Endodermal cell (in vitro differentiated cells): ENCODE measurements at regions not wholly inside any gene's neighbourhood (a gene's known extent, or its start where the extent isn't known, plus 50 kb on each side); places are given as distances from the start of the nearest gene placed in this dataset.
A peak's percentile ranks its signal among the peaks of the same experiment; 100 is the strongest.

Source experiments
- DNase-seq: peaks from one replicate; pipeline ENCODE4 v3.0.0-alpha.2; 2017
- H3K27ac ChIP-seq: 2 replicates; pipeline ENCODE4 v1.5.1; 2013; ENCODE audit warnings: mild to moderate bottlenecking, low read depth, low read length, moderate library complexity
- H3K27me3 ChIP-seq: 2 replicates; pipeline ENCODE4 v1.6.1; 2013; ENCODE audit warnings: mild to moderate bottlenecking, low read length, moderate library complexity; ENCODE audit not compliant: insufficient read depth, control insufficient read depth, poor library complexity, severe bottlenecking
- H3K36me3 ChIP-seq: 2 replicates; pipeline ENCODE4 v1.7.0; 2013; ENCODE audit warnings: mild to moderate bottlenecking, low read length, moderate library complexity; ENCODE audit not compliant: control insufficient read depth, insufficient read depth
- H3K4me1 ChIP-seq: one replicate; pipeline ENCODE4 v1.7.0; 2013; ENCODE audit warnings: low read length; ENCODE audit not compliant: control insufficient read depth, insufficient read depth
- H3K4me3 ChIP-seq: 2 replicates; pipeline ENCODE4 v1.5.1; 2013; ENCODE audit warnings: mild to moderate bottlenecking, low read length, moderate library complexity
- H3K9ac ChIP-seq: 2 replicates; pipeline ENCODE4 v1.6.1; 2013; ENCODE audit warnings: mild to moderate bottlenecking, low read length, moderate library complexity; ENCODE audit not compliant: poor library complexity, severe bottlenecking; ENCODE audit errors: extremely low read depth
- H3K9me3 ChIP-seq: 2 replicates; pipeline ENCODE4 v1.6.1; 2013; ENCODE audit warnings: mild to moderate bottlenecking, low read length, moderate library complexity; ENCODE audit not compliant: control insufficient read depth
- H3K27ac Mint-ChIP-seq: 2 replicates; pipeline ENCODE4 v1.8.0; 2020; ENCODE audit warnings: mixed read lengths
- H3K27me3 Mint-ChIP-seq: 2 replicates; pipeline ENCODE4 v1.8.0; 2021; ENCODE audit warnings: mild to moderate bottlenecking, mixed read lengths; ENCODE audit not compliant: insufficient read depth
- H3K36me3 Mint-ChIP-seq: 2 replicates; pipeline ENCODE4 v1.8.0; 2020; ENCODE audit warnings: low read depth, mixed read lengths
- H3K4me1 Mint-ChIP-seq: 2 replicates; pipeline ENCODE4 v1.8.0; 2020; ENCODE audit warnings: mixed read lengths
- H3K4me3 Mint-ChIP-seq: 2 replicates; pipeline ENCODE4 v1.8.0; 2020; ENCODE audit warnings: mild to moderate bottlenecking, moderate library complexity, mixed read lengths
- H3K9me3 Mint-ChIP-seq: 2 replicates; pipeline ENCODE4 v1.8.0; 2020; ENCODE audit warnings: mild to moderate bottlenecking, mixed read lengths
- WGBS, 2 experiments: methylation state at CpG; one replicate each; pipeline versions ENCODE4 v1.1.5 to v1.1.7; 2013; ENCODE audit warnings: missing lambda C conversion rate in 2 of 2, mixed read lengths in 1 of 2; ENCODE audit not compliant: insufficient coverage in 1 of 2, insufficient read length in 1 of 2; 5-methylcytosine and 5-hydroxymethylcytosine counted together
- TF ChIP-seq, protein P1 (sequence below): fragments of 200-600 bp; sonication (generic); conservative IDR thresholded peaks from 2 replicates; pipeline ENCODE4 v1.5.0; 2021; ENCODE audit warnings: antibody characterized with exemption, mild to moderate bottlenecking

DNA sequence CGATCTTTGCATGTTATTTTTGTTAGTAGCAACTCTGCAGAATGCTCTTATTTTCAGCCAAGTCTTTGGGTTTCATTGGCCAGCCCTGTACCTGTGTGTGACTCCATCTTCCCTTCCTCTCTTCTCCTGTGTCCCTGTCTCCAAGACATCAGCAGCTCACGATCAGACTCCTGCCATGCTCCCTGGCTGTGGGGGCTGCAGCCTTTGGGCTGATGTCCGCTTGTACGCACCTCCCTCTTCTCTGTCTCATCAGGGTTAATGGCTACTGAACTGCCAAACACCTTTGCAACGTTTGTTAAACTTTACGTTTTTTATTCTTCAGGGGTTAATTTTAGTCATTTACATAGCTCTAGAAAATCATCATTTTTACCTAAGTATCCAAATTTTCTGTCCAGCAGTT is 103.5 kb upstream of the RET start:
- H3K27ac ChIP-seq: no peak overlapping the region
- no peaks in the 10 kb centered on the region for H3K9me3 ChIP-seq
- H3K27me3 Mint-ChIP-seq: no peaks in the 10 kb centered on the region
- no peak for DNase-seq
- H3K9me3 Mint-ChIP-seq: no peaks in the 10 kb centered on the region
- no peak overlapping the region for H3K27ac Mint-ChIP-seq
- H3K36me3 Mint-ChIP-seq: no peaks in the 10 kb centered on the region
- peaks cover 5% of the 10 kb centered on the region for H3K4me1 Mint-ChIP-seq
- 89 to 93% methylated on average over 4 to 6 of the region's 6 CpGs for WGBS, 2 experiments
- no peaks in the 10 kb centered on the region for H3K36me3 ChIP-seq
- TF ChIP-seq, protein P1, sequence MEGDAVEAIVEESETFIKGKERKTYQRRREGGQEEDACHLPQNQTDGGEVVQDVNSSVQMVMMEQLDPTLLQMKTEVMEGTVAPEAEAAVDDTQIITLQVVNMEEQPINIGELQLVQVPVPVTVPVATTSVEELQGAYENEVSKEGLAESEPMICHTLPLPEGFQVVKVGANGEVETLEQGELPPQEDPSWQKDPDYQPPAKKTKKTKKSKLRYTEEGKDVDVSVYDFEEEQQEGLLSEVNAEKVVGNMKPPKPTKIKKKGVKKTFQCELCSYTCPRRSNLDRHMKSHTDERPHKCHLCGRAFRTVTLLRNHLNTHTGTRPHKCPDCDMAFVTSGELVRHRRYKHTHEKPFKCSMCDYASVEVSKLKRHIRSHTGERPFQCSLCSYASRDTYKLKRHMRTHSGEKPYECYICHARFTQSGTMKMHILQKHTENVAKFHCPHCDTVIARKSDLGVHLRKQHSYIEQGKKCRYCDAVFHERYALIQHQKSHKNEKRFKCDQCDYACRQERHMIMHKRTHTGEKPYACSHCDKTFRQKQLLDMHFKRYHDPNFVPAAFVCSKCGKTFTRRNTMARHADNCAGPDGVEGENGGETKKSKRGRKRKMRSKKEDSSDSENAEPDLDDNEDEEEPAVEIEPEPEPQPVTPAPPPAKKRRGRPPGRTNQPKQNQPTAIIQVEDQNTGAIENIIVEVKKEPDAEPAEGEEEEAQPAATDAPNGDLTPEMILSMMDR: no peak
- no peak overlapping the region for H3K4me3 ChIP-seq
- H3K4me3 Mint-ChIP-seq: no peak overlapping the region
- no peaks in the 10 kb centered on the region for H3K27me3 ChIP-seq
- H3K9ac ChIP-seq: no peak overlapping the region
- H3K4me1 ChIP-seq: no peaks in the 10 kb centered on the region

DNA sequence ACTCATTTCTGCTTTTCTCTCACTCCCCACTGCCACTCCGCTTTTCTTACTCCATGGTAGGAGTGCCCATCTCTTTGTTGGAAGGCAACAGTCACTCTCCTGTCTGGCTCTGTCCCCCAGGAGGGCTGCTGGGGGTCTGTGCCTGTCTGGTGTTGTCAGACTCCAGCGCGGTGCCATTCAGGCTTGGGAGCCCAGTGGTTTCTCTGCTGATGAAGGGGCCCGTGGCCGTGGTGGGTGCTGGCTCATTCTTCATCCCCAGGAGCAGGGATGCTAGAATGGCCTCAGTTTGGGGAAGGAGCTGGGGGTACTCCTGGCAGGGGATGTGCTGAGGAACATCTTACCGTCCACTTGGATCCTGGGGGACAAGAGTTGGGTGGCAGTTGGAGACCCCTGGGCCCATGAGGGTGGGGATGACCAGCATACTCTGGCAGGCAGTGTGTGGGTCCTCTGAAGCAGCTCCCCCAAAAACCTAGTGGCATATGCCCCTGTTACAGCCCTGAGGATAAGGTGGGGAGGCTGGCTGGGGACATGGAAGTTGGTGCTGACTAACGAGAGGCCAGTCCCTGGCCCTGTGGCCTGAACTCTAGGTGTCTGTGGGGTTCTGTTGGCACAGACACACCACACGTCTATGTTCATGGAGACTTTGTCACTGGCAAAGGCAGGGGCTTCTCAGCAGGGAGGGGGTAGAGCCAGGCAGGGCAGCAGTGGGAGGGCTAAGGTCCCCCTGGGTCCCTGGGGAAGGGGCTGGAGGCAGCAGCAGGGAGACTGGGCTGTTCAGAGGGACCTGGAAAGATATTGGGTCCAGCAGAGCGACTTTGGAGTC is 102.8 kb upstream of the RET start:
- TF ChIP-seq, protein P1: no peak
- no peaks in the 10 kb centered on the region for H3K36me3 Mint-ChIP-seq
- H3K4me1 Mint-ChIP-seq: peaks cover 5% of the 10 kb centered on the region
- Histone ChIP-seq H3K4me3 (no peak overlapping the region), H3K4me1 (no peaks in the 10 kb centered on the region), H3K27me3 (no peaks in the 10 kb centered on the region), H3K36me3 (no peaks in the 10 kb centered on the region), H3K27ac (no peak overlapping the region), H3K9me3 (no peaks in the 10 kb centered on the region), H3K9ac (no peak overlapping the region)
- no peaks in the 10 kb centered on the region for H3K27me3 Mint-ChIP-seq
- H3K4me3 Mint-ChIP-seq: no peak overlapping the region
- WGBS, 2 experiments: 91 to 96% methylated on average over 5 to 9 of the region's 9 CpGs
- H3K9me3 Mint-ChIP-seq: no peaks in the 10 kb centered on the region
- DNase-seq: peak; percentile 30
- no peak overlapping the region for H3K27ac Mint-ChIP-seq

DNA sequence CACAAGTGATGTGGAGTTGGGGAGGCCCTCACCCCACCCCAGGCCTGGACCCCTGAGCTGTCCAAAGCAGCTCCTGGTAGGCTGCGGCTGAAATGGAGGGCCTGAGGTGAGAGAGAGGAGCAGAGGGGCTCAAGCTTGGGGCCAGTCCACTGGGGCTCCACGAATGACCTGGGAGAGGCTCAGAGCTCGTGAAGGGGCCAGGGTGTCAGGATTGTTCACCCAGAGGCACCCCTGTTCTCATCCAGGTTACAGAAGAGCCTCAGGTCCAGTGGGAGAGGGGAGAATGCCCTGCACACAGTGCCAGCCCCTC is 102.2 kb upstream of the RET start:
- H3K36me3 Mint-ChIP-seq: no peaks in the 10 kb centered on the region
- Histone ChIP-seq H3K27ac (no peak overlapping the region), H3K4me3 (no peak overlapping the region), H3K9ac (no peak overlapping the region), H3K27me3 (no peaks in the 10 kb centered on the region), H3K4me1 (no peaks in the 10 kb centered on the region), H3K9me3 (no peaks in the 10 kb centered on the region), H3K36me3 (no peaks in the 10 kb centered on the region)
- H3K4me1 Mint-ChIP-seq: peaks cover under 1% of the 10 kb centered on the region
- WGBS, 2 experiments: 90 to 100% methylated on average over 1 to 3 of the region's 3 CpGs
- no peak overlapping the region for H3K27ac Mint-ChIP-seq
- H3K4me3 Mint-ChIP-seq: no peak overlapping the region
- no peaks in the 10 kb centered on the region for H3K9me3 Mint-ChIP-seq
- TF ChIP-seq, protein P1: no peak
- no peak for DNase-seq
- no peaks in the 10 kb centered on the region for H3K27me3 Mint-ChIP-seq
